Peyer's patch (tissue), 4 donors: ENCODE measurements at regions not wholly inside any gene's neighbourhood (a gene's known extent, or its start where the extent isn't known, plus 50 kb on each side); places are given as distances from the start of the nearest gene placed in this dataset.

Experiments used
- DNase-seq, 3 donors: peaks; one replicate each; pipeline ENCODE4 v3.0.0-alpha.2; 2017 to 2019
- H3K27ac ChIP-seq, 4 donors: fragments of 200-600 bp; sonication (generic); one replicate each; pipeline ENCODE4 v1.5.1; 2016 to 2019
- H3K27me3 ChIP-seq, 2 donors: fragments of 200-600 bp; sonication (generic); one replicate each; pipeline ENCODE4 v1.5.1; 2019
- H3K36me3 ChIP-seq, 3 donors: fragments of 200-600 bp; sonication (generic); one replicate each; pipeline ENCODE4 v1.5.1; 2016 to 2019
- H3K4me1 ChIP-seq, 4 donors: fragments of 200-600 bp; sonication (generic); one replicate each; pipeline ENCODE4 v1.5.1; 2016 to 2019
- H3K4me3 ChIP-seq, 4 donors: fragments of 200-600 bp; sonication (generic); 1 replicate in 3 of 4; 2 replicates in 1 of 4; pipeline ENCODE4 v1.5.1; 2016 to 2019; ENCODE audit warnings: mild to moderate bottlenecking in 1 of 4
- H3K9me3 ChIP-seq, 4 donors: fragments of 200-600 bp; sonication (generic); one replicate each; pipeline ENCODE4 v1.5.1; 2016 to 2019; ENCODE audit warnings: mild to moderate bottlenecking in 1 of 4
- POLR2A ChIP-seq, 2 donors: fragments of 450-650 bp; IDR thresholded peaks; one replicate each; pipeline ENCODE4 v1.5.1; 2017; ENCODE audit warnings: antibody characterized with exemption in 2 of 2, mild to moderate bottlenecking in 2 of 2, moderate library complexity in 2 of 2
- TF ChIP-seq, protein P1 (sequence below), 6 experiments: fragments of 450-650 bp in 4 of 6; fragments of 200-600 bp in 2 of 6; sonication (generic) in 1 of 6; IDR thresholded peaks; one replicate each; pipeline ENCODE4 v1.5.1; 2017 to 2019; ENCODE audit warnings: antibody characterized with exemption in 6 of 6, mild to moderate bottlenecking in 3 of 6, moderate library complexity in 1 of 6

- H3K9me3 ChIP-seq, result no peaks in the 10 kb centered on the region
- H3K27ac ChIP-seq, result no peak overlapping the region
- no peak for DNase-seq
- no peaks in the 10 kb centered on the region for H3K4me1 ChIP-seq
- H3K27me3 ChIP-seq, result no peaks in the 10 kb centered on the region
- no peaks in the 10 kb centered on the region for H3K36me3 ChIP-seq
- no peak overlapping the region for H3K4me3 ChIP-seq
- TF ChIP-seq, protein P1, sequence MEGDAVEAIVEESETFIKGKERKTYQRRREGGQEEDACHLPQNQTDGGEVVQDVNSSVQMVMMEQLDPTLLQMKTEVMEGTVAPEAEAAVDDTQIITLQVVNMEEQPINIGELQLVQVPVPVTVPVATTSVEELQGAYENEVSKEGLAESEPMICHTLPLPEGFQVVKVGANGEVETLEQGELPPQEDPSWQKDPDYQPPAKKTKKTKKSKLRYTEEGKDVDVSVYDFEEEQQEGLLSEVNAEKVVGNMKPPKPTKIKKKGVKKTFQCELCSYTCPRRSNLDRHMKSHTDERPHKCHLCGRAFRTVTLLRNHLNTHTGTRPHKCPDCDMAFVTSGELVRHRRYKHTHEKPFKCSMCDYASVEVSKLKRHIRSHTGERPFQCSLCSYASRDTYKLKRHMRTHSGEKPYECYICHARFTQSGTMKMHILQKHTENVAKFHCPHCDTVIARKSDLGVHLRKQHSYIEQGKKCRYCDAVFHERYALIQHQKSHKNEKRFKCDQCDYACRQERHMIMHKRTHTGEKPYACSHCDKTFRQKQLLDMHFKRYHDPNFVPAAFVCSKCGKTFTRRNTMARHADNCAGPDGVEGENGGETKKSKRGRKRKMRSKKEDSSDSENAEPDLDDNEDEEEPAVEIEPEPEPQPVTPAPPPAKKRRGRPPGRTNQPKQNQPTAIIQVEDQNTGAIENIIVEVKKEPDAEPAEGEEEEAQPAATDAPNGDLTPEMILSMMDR (IDR thresholded peaks at IDR 0.05), result no peak
- no peak for TF ChIP-seq POLR2A (IDR thresholded peaks at IDR 0.05)
These were observed 2027.9 kb downstream of the PCDH7 start for GRCh38 chr4:32748061-32748460.

DNA sequence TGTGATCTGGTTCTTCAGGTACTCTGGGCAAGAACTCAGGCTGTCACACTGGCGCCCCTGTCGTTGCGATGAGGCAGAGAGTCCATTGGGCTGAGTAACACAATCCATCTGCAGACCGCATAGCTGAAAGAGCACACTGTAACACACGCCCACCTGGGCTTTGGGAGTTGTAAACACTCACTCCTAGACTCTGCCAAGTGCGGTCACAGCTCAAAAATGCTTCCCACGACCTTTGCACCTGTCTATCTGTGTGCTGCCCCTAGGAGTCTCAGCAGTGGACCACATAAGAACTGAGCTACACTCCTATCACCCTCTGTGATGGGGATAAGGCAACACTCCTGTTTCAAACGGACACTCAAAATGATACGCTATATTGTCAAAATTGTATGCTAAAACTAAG is 2028.3 kb downstream of the PCDH7 start:
- Histone ChIP-seq H3K27ac (no peak overlapping the region), H3K36me3 (no peaks in the 10 kb centered on the region), H3K4me3 (no peak overlapping the region), H3K27me3 (no peaks in the 10 kb centered on the region), H3K4me1 (no peaks in the 10 kb centered on the region), H3K9me3 (no peaks in the 10 kb centered on the region)
- TF ChIP-seq, protein P1 (IDR thresholded peaks at IDR 0.05), result no peak
- TF ChIP-seq POLR2A (IDR thresholded peaks at IDR 0.05), result no peak
- no peak for DNase-seq

- Histone ChIP-seq H3K4me1 (no peaks in the 10 kb centered on the region), H3K36me3 (no peaks in the 10 kb centered on the region), H3K9me3 (no peaks in the 10 kb centered on the region), H3K27ac (no peak overlapping the region), H3K27me3 (no peaks in the 10 kb centered on the region), H3K4me3 (no peak overlapping the region)
- DNase-seq, result no peak
- TF ChIP-seq POLR2A (IDR thresholded peaks at IDR 0.05), result no peak
- TF ChIP-seq, protein P1 (IDR thresholded peaks at IDR 0.05), result no peak
These were observed 2032.8 kb downstream of the PCDH7 start for GRCh38 chr4:32752962-32753361.

DNA sequence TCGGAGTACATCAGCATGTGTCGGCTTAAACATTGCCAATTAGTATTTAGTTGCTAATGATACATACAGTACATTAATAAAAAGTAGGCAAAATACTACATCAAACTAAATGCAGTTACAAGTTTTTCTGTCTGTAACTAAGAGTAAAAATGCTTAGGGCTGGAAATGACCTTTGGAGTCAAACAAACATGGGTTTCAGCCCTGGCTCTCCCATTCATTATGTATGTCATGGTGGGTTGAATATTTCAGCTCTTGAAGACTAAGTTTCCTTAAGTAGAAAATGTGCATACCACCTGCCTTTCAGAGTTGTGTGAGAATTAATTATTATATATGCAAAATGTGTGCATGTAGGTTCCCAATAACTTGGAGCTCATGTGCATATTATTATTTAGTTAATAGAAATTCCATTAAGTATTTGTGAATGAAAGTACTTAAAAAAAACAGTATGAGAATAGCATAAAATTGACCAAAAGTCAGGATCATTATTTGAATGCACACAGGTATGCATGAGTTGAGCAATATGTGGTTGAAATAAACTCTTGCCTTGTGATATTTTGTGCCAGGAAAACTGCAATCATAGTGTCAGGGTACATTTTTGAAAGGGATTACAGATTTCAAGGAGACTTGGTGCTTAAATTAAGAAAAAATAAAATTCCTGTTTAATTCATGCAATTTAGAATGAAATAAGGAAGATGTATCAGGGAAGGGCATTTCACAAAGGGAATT is 2048.7 kb downstream of the PCDH7 start:
- DNase-seq, result no peak
- Histone ChIP-seq H3K27me3 (no peaks in the 10 kb centered on the region), H3K36me3 (no peaks in the 10 kb centered on the region), H3K27ac (no peak overlapping the region), H3K9me3 (no peaks in the 10 kb centered on the region), H3K4me3 (no peak overlapping the region), H3K4me1 (no peaks in the 10 kb centered on the region)
- no peak for TF ChIP-seq POLR2A (IDR thresholded peaks at IDR 0.05)
- TF ChIP-seq, protein P1 (IDR thresholded peaks at IDR 0.05), result no peak

DNA sequence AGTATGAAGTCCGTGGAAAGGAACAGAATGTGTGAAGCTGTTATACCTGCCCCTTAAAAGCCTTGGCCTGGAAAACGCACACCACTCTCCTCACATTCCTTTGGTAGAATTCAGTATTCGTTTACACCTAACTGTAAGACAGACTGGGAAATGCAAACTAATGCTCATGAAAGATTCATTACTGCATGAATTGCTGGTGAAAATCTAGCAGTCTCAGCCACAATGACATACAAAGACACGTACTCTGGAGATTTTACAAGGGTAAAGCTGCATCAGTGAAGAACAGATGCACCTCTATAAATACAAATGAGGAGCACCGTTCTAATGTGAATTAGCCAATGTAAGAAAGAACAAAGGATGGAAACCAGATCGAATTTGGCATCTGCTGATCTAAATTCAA is 2051.3 kb downstream of the PCDH7 start:
- TF ChIP-seq, protein P1 (IDR thresholded peaks at IDR 0.05), result no peak
- TF ChIP-seq POLR2A (IDR thresholded peaks at IDR 0.05), result no peak
- DNase-seq, result no peak
- Histone ChIP-seq H3K27ac (no peak overlapping the region), H3K36me3 (no peaks in the 10 kb centered on the region), H3K4me1 (no peaks in the 10 kb centered on the region), H3K4me3 (no peak overlapping the region), H3K27me3 (no peaks in the 10 kb centered on the region), H3K9me3 (no peaks in the 10 kb centered on the region)

DNA sequence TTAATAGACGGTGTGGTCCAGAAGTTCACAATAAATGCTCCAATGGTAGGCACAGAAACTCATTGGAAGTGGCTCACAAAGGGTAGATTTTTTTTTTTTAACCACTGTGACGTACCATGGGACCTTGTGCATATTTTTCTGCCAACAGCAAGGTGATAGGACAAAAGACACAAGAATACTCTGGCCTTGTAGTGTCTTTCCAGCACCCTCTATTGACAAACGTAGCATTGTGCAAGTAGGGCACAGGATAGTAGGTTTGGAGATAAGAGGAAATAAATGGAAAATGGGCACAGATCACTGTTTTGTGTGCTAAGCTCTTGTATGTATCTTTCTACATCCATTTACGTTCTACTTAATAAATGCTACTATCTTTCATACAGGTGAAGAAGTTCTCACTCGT is 2054.9 kb downstream of the PCDH7 start:
- no peak overlapping the region for H3K4me3 ChIP-seq
- TF ChIP-seq, protein P1 (IDR thresholded peaks at IDR 0.05), result peak in 3 of 6 experiments; percentile 20 to 43 (median 28)
- no peak for TF ChIP-seq POLR2A (IDR thresholded peaks at IDR 0.05)
- H3K4me1 ChIP-seq, result no peaks in the 10 kb centered on the region
- no peaks in the 10 kb centered on the region for H3K36me3 ChIP-seq
- DNase-seq, result no peak
- no peak overlapping the region for H3K27ac ChIP-seq
- H3K27me3 ChIP-seq, result no peaks in the 10 kb centered on the region
- H3K9me3 ChIP-seq, result no peaks in the 10 kb centered on the region
